GM21390 (cell line): ENCODE measurements at regions not wholly inside any gene's neighbourhood (a gene's known extent, or its start where the extent isn't known, plus 50 kb on each side); places are given as distances from the start of the nearest gene placed in this dataset.

Source experiments
- ATAC-seq: cut with Tn5 transposase; IDR thresholded peaks from one replicate; pipeline ENCODE4 v1.9.1; 2021; ENCODE audit not compliant: unreplicated experiment

DNA sequence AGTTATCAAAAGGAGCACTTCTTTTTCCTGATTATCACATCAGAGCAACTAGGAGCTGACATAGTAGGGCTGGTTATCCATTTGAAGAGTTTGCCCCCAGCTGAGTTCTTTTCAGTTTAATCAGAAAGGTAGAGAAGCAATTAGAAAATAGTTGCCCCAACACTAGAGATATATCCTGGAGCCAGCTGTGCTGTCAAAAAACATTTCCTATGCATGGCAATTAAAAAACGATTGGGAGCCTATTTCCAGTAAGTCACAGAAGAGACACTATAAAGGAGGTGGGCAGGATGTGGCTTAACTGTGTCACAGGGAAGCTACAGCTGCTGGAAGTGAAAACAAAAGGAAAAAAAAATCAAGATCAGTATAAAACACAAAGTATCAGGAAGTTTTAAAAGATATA, 155.7 kb upstream of the SLITRK1 start:
- no peak for ATAC-seq

DNA sequence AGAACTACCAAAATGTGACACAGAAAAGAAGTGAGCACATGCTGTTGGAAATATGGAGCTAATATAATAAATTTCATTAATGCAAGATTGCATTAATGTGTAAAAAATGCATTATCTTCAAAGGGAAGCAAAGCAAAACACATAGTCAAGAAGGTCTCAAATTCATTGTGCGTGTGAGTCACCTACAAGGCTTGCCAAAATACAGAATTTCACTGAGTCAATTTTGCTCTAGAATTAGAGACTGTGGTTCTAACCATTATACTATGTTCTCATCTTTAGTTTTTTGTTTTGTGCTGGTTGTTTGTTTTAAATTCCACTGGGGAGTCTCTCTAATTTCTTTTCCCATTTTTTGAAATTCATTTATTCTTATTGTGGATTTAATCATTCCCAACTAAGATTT, 149.8 kb upstream of the SLITRK1 start:
- no peak for ATAC-seq

DNA sequence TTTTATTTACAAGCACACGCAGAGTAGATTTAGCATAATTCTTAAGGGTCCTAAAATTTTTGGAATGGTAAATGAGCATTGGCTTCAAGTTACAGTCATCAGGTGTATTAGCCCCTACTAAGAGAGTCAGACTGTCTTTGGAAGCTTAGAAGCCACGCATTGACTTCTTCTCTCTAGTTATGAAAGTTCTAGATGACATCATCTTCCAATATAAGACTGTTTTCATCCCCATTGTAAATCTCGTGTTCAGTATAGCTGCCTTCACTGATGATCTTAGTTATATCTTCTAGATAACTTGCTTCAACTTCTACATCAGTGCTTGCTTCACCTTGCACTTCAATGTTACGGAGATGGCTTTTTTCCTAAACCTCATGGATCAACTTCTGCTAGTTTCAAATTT, 148.8 kb upstream of the SLITRK1 start:
- no peak for ATAC-seq

DNA sequence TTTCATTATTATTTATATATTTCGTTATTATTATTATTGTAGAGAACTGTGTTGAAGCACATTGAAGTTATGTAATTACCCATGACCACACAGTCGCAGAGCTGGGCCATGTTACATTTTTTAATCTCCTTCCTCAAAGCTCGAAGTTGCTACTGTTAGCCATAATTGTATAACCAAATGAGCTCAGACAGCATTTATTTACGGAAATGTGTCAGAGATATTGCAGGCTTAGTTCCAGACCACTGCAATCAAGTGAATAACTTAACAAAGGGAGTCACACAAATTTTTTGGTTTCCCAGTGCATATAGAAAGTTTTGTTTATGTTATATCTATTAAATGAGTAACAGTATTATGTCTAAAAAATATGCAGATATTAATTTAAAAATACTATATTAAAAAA, 147.1 kb upstream of the SLITRK1 start:
- no peak for ATAC-seq

DNA sequence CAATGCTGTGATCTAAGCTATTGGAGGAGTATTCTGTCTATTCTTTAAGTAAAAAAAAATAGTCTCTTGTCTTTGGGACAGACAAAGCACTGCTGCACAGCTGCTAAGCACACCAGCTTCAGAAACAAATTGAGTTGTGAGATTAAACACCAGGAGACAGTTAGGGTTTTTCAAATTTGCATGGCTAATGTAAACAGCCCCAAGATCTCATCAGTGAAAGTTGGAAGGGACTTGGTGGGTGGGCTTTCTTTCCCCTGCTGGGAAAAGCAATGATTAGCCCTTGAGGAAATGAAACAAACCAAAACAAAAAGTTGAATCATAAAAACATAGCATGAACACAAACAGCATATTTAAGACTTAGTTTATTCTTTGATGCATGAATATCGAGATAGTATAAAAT, 143.6 kb upstream of the SLITRK1 start:
- no peak for ATAC-seq

DNA sequence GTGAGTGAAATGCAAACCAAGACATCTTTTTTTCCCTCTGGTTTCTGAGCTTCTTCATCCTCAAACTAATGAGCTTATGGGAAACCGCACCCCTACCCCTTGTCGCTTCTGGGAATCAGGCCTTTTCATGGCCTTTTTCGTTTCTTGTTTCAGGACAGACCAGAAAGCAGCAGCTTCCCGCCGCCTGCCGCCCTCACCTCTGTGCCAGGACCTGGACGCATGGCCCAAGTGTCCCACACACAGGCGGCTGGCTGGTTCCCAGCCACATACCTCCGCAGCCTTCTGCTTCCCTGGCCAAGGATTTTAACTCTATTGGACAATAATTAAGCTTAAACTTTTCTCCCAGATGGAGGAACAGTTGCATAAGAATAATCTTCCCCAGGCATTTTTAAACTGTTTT, 114.1 kb upstream of the SLITRK1 start:
- no peak for ATAC-seq

DNA sequence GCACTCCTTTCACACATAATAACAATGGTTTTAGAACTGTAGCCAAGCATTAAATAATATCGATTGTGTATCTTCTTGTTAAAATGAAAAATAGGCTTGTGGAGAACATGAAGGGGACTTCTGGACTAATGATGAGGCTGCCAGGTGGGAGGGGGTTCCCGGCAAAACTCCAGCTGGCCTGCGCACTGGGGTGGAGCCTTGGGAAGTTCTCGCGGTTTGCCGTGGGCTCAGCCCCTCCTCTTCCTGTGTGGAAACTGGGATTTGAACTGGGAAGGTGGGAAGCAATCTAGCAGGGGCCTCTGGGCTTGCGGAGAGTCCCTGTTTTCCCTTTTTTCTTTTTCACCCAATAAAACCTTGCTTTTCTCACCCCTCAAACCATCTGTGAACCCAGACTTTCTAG, 113.7 kb upstream of the SLITRK1 start:
- no peak for ATAC-seq

DNA sequence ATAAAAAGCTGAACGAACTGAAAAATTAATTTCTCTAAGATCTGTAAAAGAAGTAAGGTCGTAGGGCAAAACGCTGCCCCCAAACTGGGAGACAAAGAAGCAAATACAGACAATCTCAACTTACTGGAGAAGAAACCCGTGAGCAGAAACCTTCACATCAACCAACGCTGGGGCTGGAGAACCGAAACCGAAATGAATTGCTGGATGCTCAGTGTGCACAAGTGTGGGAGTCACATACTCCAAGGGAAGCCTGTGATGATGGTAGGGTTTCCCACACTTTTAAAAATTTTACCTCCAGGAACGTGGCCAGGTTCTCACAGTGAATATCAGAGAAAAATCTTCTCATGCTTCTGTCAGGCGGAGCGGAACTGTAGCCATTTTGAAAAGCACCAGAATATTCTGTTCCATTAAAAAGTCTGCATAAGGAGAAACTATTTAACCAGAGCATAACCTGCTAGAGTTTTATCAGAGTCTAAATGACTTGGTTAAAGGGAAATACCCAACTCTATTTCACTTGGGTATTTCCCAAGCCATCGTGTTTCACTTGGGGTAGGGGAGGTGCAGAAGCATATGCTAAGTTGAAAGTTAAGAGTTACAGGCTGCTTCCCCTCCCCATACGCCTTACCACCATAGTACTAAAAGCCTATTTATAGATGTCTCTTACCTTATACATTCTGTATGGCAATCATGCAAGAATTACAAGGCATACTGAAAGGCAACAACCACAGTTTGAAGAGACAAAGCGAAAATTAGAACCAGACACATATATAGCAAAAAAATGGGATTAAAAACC, 110.5 kb upstream of the SLITRK1 start:
- no peak for ATAC-seq

DNA sequence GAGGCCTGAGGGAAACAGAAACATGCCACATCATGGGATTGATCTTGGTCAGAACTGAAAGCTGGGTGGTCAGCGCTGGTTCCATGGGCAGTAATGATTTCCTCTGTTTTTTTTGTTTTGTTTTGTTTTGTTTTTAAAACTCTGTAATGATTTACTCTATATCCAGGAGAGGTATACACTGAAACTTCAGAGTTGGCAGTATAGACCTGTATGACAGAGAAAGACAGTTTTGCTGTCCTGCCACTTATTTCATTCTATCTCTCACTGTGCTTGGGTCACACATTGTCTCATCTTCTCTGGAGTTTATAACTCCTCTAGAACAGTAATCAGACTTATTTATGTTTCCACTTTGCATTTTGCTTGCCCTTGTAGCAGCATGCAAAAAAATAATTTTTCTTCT, 105.1 kb upstream of the SLITRK1 start:
- no peak for ATAC-seq

DNA sequence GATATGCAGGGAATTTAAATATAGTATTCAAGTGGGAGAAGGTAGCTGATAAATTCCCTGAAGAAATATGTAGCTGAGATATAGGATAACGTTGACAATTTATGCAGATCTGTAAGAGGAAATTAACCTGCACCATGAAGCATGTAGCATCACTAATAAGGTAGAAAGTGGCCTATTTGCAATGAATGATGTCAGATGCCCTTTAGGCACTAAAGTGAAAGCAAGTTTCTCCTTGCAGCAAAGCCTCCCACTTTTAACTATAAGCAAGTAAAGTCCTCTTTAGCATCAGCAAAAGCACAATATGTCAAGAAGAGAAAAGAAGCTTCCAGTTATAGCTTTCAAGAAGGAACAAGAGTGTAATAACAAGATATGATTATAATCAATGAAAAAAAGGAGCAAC, 102.5 kb upstream of the SLITRK1 start:
- no peak for ATAC-seq

DNA sequence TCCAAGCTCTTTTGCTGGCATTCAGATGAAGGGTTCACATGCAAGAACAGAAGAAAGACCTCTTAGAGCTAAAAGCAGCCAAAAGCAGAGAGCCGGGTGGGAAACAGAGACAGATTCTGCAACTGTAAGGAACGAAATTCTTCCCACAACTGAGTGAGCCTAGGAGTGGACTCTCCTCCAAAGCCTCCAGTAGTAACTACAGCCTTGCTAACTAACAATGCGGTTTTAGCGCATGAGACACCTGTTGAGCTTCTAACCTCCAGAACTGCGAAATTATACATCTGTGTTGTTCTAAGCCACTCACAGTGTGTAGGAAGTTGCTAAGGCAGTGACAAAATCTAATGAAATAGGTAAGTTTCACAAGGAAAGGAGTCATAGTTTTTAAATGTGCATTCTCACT, 98.1 kb upstream of the SLITRK1 start:
- ATAC-seq = no peak

DNA sequence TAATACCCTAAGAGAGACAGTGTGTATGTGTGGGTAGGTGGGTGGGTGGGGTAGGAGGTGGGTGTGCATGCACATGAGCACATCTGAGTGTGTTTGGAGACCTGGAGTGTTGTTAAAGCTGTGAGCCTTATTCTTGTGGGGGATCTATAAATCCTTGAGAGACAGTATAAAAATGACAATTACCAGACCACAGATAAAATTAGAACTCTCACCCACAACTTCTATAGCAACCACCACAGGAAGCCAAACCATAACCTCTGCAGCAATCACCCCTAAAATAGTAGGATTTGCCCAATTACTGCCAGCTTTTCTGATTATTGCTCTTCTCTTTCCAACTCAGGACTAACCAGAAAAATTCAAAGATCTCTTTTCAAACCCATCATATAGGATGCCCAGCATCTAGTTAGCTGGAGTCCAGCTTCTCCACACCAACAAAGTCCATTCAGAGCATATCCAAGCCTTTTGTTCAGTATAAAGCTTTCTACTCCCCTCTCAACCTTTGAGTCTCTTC, 93.4 kb upstream of the SLITRK1 start:
- ATAC-seq = no peak

DNA sequence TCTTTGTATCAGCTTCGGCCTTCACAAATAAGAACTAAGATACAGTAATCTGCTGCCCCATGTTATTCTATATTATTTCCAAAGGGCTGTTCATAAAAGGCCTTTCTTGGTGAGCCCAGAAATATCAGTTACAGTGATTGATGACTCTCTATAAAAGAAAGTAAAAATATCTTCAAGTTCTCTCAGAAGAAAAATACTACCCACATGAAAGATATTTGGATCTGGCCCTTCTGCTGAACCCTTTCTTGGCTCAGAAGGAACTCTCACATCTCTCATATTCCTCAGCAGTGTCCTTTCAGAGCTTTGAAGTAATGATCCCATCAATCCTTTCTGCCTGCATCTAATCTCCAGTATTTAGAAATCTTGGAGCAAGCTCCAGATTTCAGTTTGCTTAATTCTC, 76.3 kb upstream of the SLITRK1 start:
- no peak for ATAC-seq

DNA sequence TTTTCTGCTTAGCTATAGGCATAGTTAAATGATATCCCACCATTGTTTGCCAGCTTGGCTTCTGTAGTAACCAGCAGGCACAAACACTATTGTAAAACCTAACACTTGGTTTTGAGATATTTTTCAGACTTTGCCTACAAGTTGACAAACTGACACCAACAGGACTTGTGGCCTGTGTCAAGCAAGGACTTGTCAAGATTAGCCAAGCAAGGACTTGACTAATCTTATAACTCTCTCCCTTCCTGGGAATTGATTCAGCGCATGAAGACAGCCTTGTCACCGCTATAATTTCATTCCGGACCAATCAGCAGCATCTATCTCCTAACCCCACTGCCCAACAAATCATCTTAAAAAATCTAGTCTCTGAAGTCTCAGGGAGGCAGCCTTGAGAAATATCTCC, 72.7 kb upstream of the SLITRK1 start:
- no peak for ATAC-seq

DNA sequence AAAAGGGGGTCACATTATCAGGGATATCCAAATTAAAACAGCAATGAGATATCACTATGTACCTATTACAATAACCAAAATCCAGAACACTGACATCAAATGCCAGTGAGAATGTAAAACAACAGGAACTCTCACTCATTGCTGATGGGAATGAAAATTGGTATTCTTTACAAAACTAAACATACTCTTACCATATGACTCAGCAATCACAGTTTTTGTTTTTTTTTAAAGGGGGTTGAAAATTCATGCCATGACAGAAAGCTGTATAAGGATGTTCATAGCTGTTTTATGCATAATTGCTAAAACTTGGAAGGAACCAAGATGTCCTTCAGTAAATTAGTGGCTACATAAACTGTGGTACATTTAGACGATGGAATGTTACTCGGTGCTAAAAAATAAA, 71.6 kb upstream of the SLITRK1 start:
- no peak for ATAC-seq

DNA sequence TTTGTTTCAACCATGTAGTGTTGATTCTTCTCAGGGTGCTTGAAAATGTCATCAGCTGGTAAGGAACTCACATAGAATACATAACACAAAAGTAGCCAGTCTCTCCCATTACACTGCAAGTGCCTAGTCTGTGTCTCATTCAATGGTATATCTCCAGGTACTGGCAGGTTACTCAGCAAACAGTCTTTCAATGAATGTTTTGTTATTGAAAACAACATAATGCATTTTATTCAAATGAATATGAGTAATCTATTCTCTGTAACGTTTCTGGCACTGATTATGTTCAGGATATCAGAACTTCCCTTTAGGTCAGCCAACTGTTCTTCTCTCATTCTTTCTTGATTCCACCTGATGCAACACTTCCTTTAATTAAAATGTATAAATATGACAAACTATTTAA, 68.0 kb upstream of the SLITRK1 start:
- ATAC-seq = no peak

DNA sequence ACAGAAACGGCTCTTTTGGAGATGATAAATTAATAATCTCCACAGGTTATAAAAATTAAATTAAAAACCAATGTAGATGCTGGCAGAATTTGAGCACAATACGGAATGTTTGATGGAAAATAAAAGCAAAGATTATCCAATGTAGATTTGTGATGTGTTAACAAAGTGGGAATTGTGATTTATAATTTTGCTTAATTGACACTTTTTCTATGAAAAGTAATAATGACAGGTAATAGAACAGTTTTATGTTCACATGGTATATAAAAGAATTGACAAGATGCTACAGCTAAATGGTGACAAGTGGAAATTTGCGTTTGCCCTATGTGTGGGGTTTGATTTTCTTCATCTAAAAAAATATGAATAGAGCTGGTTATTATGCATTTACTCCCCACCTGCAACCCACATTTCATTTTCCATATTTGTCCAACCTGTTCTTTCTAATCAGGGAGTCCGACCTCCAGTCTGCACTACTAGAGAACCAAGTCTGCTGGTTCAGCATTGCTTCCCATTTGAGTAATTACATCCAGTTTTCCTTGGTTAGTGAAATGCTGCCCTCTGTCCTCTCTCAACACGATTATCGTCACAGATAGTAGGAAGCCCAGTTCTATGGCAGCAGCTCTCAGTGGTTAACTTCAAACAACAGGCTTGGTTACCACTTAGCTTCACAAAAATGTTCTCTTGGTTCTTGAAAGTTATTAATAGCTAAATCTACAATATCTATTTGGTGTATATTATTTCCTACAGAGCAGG, 61.4 kb upstream of the SLITRK1 start:
- ATAC-seq = no peak

DNA sequence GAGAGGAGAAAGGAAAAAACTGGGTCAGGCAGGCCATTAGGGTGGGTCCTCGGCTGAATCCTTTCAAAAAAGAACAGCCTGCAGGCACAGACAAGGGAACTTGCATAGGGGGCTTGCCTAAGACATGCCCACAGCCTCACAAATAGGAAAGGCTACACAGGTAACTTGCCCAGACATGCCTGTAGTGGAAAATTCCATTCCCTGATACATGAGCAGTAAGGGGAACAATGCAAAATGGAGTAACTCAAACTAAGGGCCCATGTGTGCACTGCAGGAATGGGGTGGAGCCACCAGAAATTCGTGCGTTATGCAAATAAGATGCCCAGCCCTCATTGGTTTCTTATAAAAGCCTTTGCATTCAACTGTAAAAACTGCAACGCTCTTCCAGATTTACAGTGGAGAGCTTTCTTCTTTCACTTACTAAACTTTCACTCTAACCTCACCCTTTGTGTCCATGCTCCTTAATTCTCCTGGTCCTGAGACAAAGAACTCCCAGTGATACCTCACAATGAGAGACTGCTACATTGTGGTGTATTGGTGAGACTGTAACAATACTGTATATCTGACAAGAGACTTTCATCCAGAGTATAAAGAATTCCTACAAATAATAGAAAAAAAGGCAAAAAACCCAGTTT, 59.5 kb upstream of the SLITRK1 start:
- ATAC-seq = no peak

DNA sequence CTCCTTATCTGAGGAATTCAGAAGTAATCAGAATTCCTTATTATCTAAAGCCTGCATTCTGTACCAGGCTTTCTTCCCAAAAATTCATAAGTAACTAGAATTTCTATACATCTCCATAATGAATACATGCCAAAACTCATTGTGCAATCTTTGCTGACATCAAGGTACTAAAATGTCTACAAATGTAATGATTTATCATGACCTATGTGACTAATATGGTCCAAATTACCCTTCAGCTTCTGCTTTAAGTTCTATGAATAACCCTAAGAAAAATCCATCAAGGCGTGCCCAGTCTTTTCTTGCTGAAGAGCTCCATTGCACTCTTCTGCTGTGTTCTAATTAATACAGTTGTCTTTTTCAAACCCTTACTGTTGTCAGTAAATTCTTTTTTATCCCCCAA, 58.5 kb upstream of the SLITRK1 start:
- ATAC-seq = no peak

DNA sequence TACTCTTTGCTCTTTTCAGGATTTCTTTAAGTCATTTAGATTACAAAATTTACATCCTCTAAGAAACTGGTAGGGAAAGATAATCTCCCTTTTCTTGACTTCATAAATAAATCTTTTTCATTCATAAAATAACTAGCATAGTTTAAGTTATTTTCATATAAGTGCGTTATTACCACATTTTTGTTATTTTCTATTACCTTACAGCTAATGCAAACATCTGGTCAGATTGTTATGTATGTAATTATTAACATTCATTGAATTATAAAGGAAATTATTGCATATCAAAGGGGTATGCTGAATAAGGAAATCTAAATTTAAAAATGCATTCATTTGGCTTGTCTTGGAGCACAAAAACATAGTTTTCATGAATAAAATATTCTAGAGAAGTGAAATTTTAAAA, 55.3 kb upstream of the SLITRK1 start:
- no peak for ATAC-seq

DNA sequence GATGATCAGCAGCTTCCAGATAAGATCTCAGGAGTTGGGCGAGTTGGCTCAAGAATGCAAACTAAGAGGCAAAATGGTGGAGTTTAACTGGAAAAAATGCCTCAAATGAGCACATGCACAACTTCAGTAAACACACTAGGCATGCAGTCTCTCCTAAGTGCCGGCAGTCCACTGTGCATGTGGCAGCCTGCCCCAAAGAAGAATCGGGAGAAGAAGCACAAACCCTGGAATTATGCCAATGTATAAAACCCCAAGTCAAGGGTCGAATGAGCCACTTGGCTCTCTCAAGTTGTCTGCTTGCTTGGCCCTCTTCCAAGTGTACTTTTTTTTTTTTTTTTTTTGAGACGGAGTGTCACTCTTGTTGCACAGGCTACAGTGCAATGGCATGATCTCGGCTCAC, 53.3 kb upstream of the SLITRK1 start:
- no peak for ATAC-seq
